Hypothalamus (tissue), 51 donors: ENCODE measurements at regions not wholly inside any gene's neighbourhood (a gene's known extent, or its start where the extent isn't known, plus 50 kb on each side); places are given as distances from the start of the nearest gene placed in this dataset.
"Not testable (repeated sequence)": the region's sequence is repeated elsewhere in the genome, so short reads cannot be mapped to it uniquely, and the experiment has no call there.

Experiments
- DNase-seq, 51 donors: peaks; one replicate each; lab custom pipeline; 2025; lab: John Stamatoyannopoulos, UW

GRCh38 chr5:158456241-158456640 lies 597.3 kb upstream of the CLINT1 start:
- DNase-seq: no peak

GRCh38 chr5:158451993-158452672 lies 593.2 kb upstream of the CLINT1 start:
- DNase-seq: no peak

- no peak for DNase-seq
Measured at GRCh38 chr5:158451203-158451992, 592.5 kb upstream of the CLINT1 start.

- DNase-seq: no peak
Measured at GRCh38 chr5:158450751-158451171, 591.8 kb upstream of the CLINT1 start.

- not testable (repeated sequence) for DNase-seq
Measured at GRCh38 chr5:158446761-158447160, 587.8 kb upstream of the CLINT1 start.

GRCh38 chr5:158439204-158439603 lies 580.3 kb upstream of the CLINT1 start:
- not testable (repeated sequence) for DNase-seq

- DNase-seq: no peak
Measured at GRCh38 chr5:158436271-158437065, 577.5 kb upstream of the CLINT1 start.

- DNase-seq: no peak
Measured at GRCh38 chr5:158435161-158435616, 576.2 kb upstream of the CLINT1 start.

- DNase-seq: no peak
Measured at GRCh38 chr5:158434749-158435148, 575.8 kb upstream of the CLINT1 start.

GRCh38 chr5:158433634-158434033 lies 574.7 kb upstream of the CLINT1 start:
- no peak for DNase-seq

- DNase-seq: no peak
Measured at GRCh38 chr5:158431369-158432029, 572.6 kb upstream of the CLINT1 start.

- no peak for DNase-seq
Measured at GRCh38 chr5:158430798-158431167, 571.8 kb upstream of the CLINT1 start.

GRCh38 chr5:158430166-158430797 lies 571.3 kb upstream of the CLINT1 start:
- no peak for DNase-seq

- DNase-seq: no peak
Measured at GRCh38 chr5:158429564-158429963, 570.6 kb upstream of the CLINT1 start.

- no peak for DNase-seq
Measured at GRCh38 chr5:158423623-158424200, 564.8 kb upstream of the CLINT1 start.

GRCh38 chr5:158422653-158423515 lies 563.9 kb upstream of the CLINT1 start:
- DNase-seq: no peak

- DNase-seq: no peak
Measured at GRCh38 chr5:158421319-158421718, 562.4 kb upstream of the CLINT1 start.

GRCh38 chr5:158419186-158419585 lies 560.2 kb upstream of the CLINT1 start:
- no peak for DNase-seq

- no peak for DNase-seq
Measured at GRCh38 chr5:158414780-158415179, 555.8 kb upstream of the CLINT1 start.
